ENCODE measurements at regions not wholly inside any gene's neighbourhood (a gene's known extent, or its start where the extent isn't known, plus 50 kb on each side); places are given as distances from the start of the nearest gene placed in this dataset.

- no peak for TF ChIP-seq PRDM15 (CRISPR knock-in tag; IDR thresholded peaks at IDR 0.05)
- no peak for TF ChIP-seq PAX8 (IDR thresholded peaks at IDR 0.05)
- no peak for TF ChIP-seq EED (IDR thresholded peaks at IDR 0.05; ENCODE audit: low read depth)
- TF ChIP-seq IKZF2 (IDR thresholded peaks at IDR 0.05): no peak
- no peak for TF ChIP-seq RAD51 (IDR thresholded peaks at IDR 0.05)
- TF ChIP-seq ZNF622 (IDR thresholded peaks at IDR 0.05): no peak
- no peak for TF ChIP-seq HSF1 (IDR thresholded peaks at IDR 0.05; ENCODE audit: low read depth, low read length)
- no peak for TF ChIP-seq KAT2A (conservative IDR thresholded peaks at IDR 0.05; ENCODE audit: control insufficient read depth, low read depth, low read length)
Observed at GRCh38 chr2:53095664-53096063, 671.9 kb upstream of the CHAC2 start (continued).

GRCh38 chr2:53095227-53095626 lies 672.4 kb upstream of the CHAC2 start:
- no peak for DNase-seq (ENCODE audit: low read depth, low spot score)
- ChIA-PET CTCF (no interaction called here), RAD21 (ENCODE audit: unreplicated experiment) (no interaction called here), SMC1A (ENCODE audit: uncharacterized antibody, unreplicated experiment) (no interaction called here), POLR2A (no interaction called here)
- 0% methylated on average over 1 of the region's 1 CpG for WGBS (ENCODE audit: insufficient coverage, insufficient replicate concordance, low lambda C conversion rate, missing lambda C conversion rate)
- Histone ChIP-seq H4K20me1 (ENCODE audit: control insufficient read depth, insufficient read depth) (no peaks in the 10 kb centered on the region), H3K4me2 (ENCODE audit: control insufficient read depth, insufficient read depth) (no peak overlapping the region), H2AFZ (ENCODE audit: control insufficient read depth, low read depth, low read length) (no peak overlapping the region), H3K4me1 (ENCODE audit: control insufficient read depth, insufficient read depth, low read length) (no peaks in the 10 kb centered on the region), H3K36me3 (ENCODE audit: control insufficient read depth in 2 of 2, insufficient read depth in 2 of 2, low read length in 1 of 2) (no peaks in the 10 kb centered on the region), H3K9me3 (replicated peaks; ENCODE audit: control insufficient read depth, insufficient read depth, low read length) (no peaks in the 10 kb centered on the region), H3K79me2 (ENCODE audit: control insufficient read depth, insufficient read depth, low read length) (no peaks in the 10 kb centered on the region), H3K9ac (ENCODE audit: control insufficient read depth, insufficient read depth, low read length) (no peak overlapping the region), H3K4me3 (no peak overlapping the region), H3K27me3 (replicated peaks in 1 of 2; ENCODE audit: control insufficient read depth in 2 of 2, insufficient read depth in 2 of 2, low read length in 1 of 2) (no peaks in the 10 kb centered on the region; a peak in 1 of 4 replicates), H3K27ac (ENCODE audit: control insufficient read depth, insufficient read depth) (no peak overlapping the region)
- FAIRE-seq: no peak
- no TSS peak for BruUV-seq (replicated peaks)
- in situ Hi-C loops (cut with MboI) (no loop called here), intact Hi-C loops (cut with micrococcal nuclease; ENCODE audit: unreplicated experiment) (no loop called here)
- no peak for ATAC-seq
- TF ChIP-seq PBX3 (IDR thresholded peaks at IDR 0.05; ENCODE audit: insufficient replicate concordance, low read depth, low read length): no peak
- TF ChIP-seq SIN3A (IDR thresholded peaks at IDR 0.05; ENCODE audit: low read depth, low read length): no peak
- TF ChIP-seq CEBPZ (IDR thresholded peaks at IDR 0.05; ENCODE audit: low read depth, low read length): no peak
- TF ChIP-seq CHD2 (IDR thresholded peaks at IDR 0.05; ENCODE audit: borderline replicate concordance, low read depth, low read length): no peak
- TF ChIP-seq BRCA1 (IDR thresholded peaks at IDR 0.05; ENCODE audit: low read depth, low read length): no peak
- TF ChIP-seq MXI1 (IDR thresholded peaks at IDR 0.05; ENCODE audit: low read depth, low read length): no peak
- TF ChIP-seq MYC (IDR thresholded peaks at IDR 0.05; ENCODE audit: insufficient read depth, insufficient read length, insufficient replicate concordance, low read length, severe bottlenecking): no peak
